Thyroid gland (tissue), 4 donors: ENCODE measurements at regions not wholly inside any gene's neighbourhood (a gene's known extent, or its start where the extent isn't known, plus 50 kb on each side); places are given as distances from the start of the nearest gene placed in this dataset.

Source experiments
- DNase-seq, 2 donors: peaks; one replicate each; pipeline ENCODE4 v3.0.0-alpha.2; 2019
- H3K27ac ChIP-seq, 3 donors: fragments of 200-600 bp; sonication (generic); 1 replicate in 2 of 3; 2 replicates in 1 of 3; pipeline ENCODE4 v1.5.1; 2016 to 2019; ENCODE audit warnings: mild to moderate bottlenecking in 1 of 3, moderate library complexity in 1 of 3
- H3K27me3 ChIP-seq: fragments of 200-600 bp; sonication (generic); one replicate; pipeline ENCODE4 v1.5.1; 2019
- H3K36me3 ChIP-seq, 2 donors: fragments of 200-600 bp; sonication (generic); one replicate each; pipeline ENCODE4 v1.5.1; 2016 to 2019
- H3K4me1 ChIP-seq, 2 donors: fragments of 200-600 bp; sonication (generic); one replicate each; pipeline ENCODE4 v1.5.1; 2017 to 2019
- H3K4me3 ChIP-seq, 3 donors: fragments of 200-600 bp; sonication (generic); replicated peaks in 1 of 3; 1 replicate in 2 of 3; 2 replicates in 1 of 3; pipeline ENCODE4 v1.5.1; 2016; ENCODE audit warnings: mild to moderate bottlenecking in 1 of 3
- H3K9me3 ChIP-seq: fragments of 200-600 bp; sonication (generic); one replicate; pipeline ENCODE4 v1.5.1; 2017
- CTCF ChIP-seq, 6 experiments: fragments of 200-600 bp in 3 of 6; fragments of 450-650 bp in 3 of 6; sonication (generic) in 3 of 6; IDR thresholded peaks; one replicate each; pipeline ENCODE4 v1.5.1; 2016 to 2019; ENCODE audit warnings: antibody characterized with exemption in 6 of 6, mild to moderate bottlenecking in 2 of 6, inconsistent platforms in 1 of 6, moderate library complexity in 1 of 6
- POLR2A ChIP-seq, 2 donors: fragments of 450-650 bp; IDR thresholded peaks; one replicate each; pipeline ENCODE4 v1.6.1; 2017; ENCODE audit warnings: antibody characterized with exemption in 2 of 2, mild to moderate bottlenecking in 2 of 2, moderate library complexity in 1 of 2
- WGBS, 2 donors: methylation state at CpG; one replicate each; pipeline ENCODE4 v1.1.5; 2017; 5-methylcytosine and 5-hydroxymethylcytosine counted together
- intact Hi-C: fragments of 100-400 bp; cut with DNase I; formaldehyde crosslinking; loops from one replicate; pipeline ENCODE4 v1.15.1; 2023

GRCh38 chr3:13237776-13238490, 164.7 kb upstream of the IQSEC1 start:
- no peak overlapping the region for H3K27ac ChIP-seq
- no peaks in the 10 kb centered on the region for H3K36me3 ChIP-seq
- no peaks in the 10 kb centered on the region for H3K27me3 ChIP-seq
- WGBS, 2 donors, result 91 to 93% methylated on average over 11 to 12 of the region's 18 CpGs
- TF ChIP-seq CTCF (IDR thresholded peaks at IDR 0.05) (no peak), POLR2A (IDR thresholded peaks at IDR 0.05) (no peak)
- no peaks in the 10 kb centered on the region for H3K9me3 ChIP-seq
- H3K4me1 ChIP-seq, result no peaks in the 10 kb centered on the region
- no peak for DNase-seq
- intact Hi-C loops, result no loop called here
- no peak overlapping the region for H3K4me3 ChIP-seq

- H3K4me3 ChIP-seq, result no peak overlapping the region
- no peak for DNase-seq
- TF ChIP-seq CTCF (IDR thresholded peaks at IDR 0.05), result no peak
- TF ChIP-seq POLR2A (IDR thresholded peaks at IDR 0.05), result no peak
- H3K9me3 ChIP-seq, result no peaks in the 10 kb centered on the region
- WGBS, 2 donors, result 81 to 85% methylated on average over 11 to 14 of the region's 14 CpGs
- no peaks in the 10 kb centered on the region for H3K36me3 ChIP-seq
- no peak overlapping the region for H3K27ac ChIP-seq
- H3K4me1 ChIP-seq, result no peaks in the 10 kb centered on the region
- H3K27me3 ChIP-seq, result no peaks in the 10 kb centered on the region
- intact Hi-C loops, result no loop called here
Observed at GRCh38 chr3:13236557-13237173, 163.4 kb upstream of the IQSEC1 start.

- Histone ChIP-seq H3K36me3 (no peaks in the 10 kb centered on the region), H3K4me1 (no peaks in the 10 kb centered on the region)
- WGBS, 2 donors, result 69 to 76% methylated on average over 11 of the region's 11 CpGs
Observed at GRCh38 chr3:13235897-13236296, 162.7 kb upstream of the IQSEC1 start.

GRCh38 chr3:13235079-13235478, 161.8 kb upstream of the IQSEC1 start:
- intact Hi-C loops, result no loop called here
- H3K36me3 ChIP-seq, result no peaks in the 10 kb centered on the region
- H3K9me3 ChIP-seq, result no peaks in the 10 kb centered on the region
- no peak overlapping the region for H3K4me3 ChIP-seq
- no peak for DNase-seq
- no peak overlapping the region for H3K27ac ChIP-seq
- H3K27me3 ChIP-seq, result no peaks in the 10 kb centered on the region
- TF ChIP-seq POLR2A (IDR thresholded peaks at IDR 0.05) (no peak), CTCF (IDR thresholded peaks at IDR 0.05) (no peak)
- H3K4me1 ChIP-seq, result no peaks in the 10 kb centered on the region
- WGBS, 2 donors, result 33 to 34% methylated on average over 4 to 5 of the region's 5 CpGs

More at GRCh38 chr3:13235897-13236296, 162.7 kb upstream of the IQSEC1 start:
- no peaks in the 10 kb centered on the region for H3K27me3 ChIP-seq
- H3K27ac ChIP-seq, result no peak overlapping the region
- DNase-seq, result no peak
- TF ChIP-seq POLR2A (IDR thresholded peaks at IDR 0.05) (no peak), CTCF (IDR thresholded peaks at IDR 0.05) (no peak)
- no peaks in the 10 kb centered on the region for H3K9me3 ChIP-seq
- no peak overlapping the region for H3K4me3 ChIP-seq
- intact Hi-C loops, result no loop called here

- TF ChIP-seq CTCF (IDR thresholded peaks at IDR 0.05) (no peak), POLR2A (IDR thresholded peaks at IDR 0.05) (no peak)
- Histone ChIP-seq H3K36me3 (no peaks in the 10 kb centered on the region), H3K9me3 (no peaks in the 10 kb centered on the region), H3K4me3 (no peak overlapping the region), H3K27me3 (no peaks in the 10 kb centered on the region), H3K27ac (no peak overlapping the region), H3K4me1 (no peaks in the 10 kb centered on the region)
- intact Hi-C loops, result no loop called here
- 60 to 71% methylated on average over 9 of the region's 9 CpGs for WGBS, 2 donors
- no peak for DNase-seq
Observed at GRCh38 chr3:13234666-13235065, 161.4 kb upstream of the IQSEC1 start.
